ENCODE measurements at regions not wholly inside any gene's neighbourhood (a gene's known extent, or its start where the extent isn't known, plus 50 kb on each side); places are given as distances from the start of the nearest gene placed in this dataset.
"Not testable (repeated sequence)": the region's sequence is repeated elsewhere in the genome, so short reads cannot be mapped to it uniquely, and the experiment has no call there.

DNA sequence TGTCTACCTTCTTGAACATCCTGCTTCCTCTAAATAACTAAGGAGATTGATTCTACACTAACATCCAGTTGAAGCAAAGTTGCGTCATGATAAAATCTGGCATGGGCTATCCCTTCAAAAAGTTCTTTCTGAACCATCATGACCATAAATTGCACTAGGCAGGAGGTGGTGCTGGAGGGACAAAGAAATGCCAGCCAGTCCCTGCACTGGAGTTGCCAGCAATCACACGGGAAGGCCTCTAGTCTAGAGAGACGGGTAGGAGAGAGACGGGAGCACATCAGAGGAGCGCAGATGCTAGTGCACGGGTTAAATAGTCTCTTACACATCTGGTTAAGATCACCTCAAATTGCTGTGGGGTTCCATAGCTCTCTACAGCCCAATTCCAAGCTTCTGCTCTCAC is 111.2 kb upstream of the PLGLB2 start:
- H3K27me3 ChIP-seq (ENCODE audit: insufficient read depth, low read length); H3K36me3 Mint-ChIP-seq; CTCF ChIA-PET (ENCODE audit: partially characterized antibody); H3K9me3 Mint-ChIP-seq; H3K27ac Mint-ChIP-seq; POLR2A ChIA-PET (ENCODE audit: partially characterized antibody); H3K27ac ChIP-seq (ENCODE audit: low read depth, low read length); H3K27me3 Mint-ChIP-seq; H3K36me3 ChIP-seq (ENCODE audit: insufficient read depth, low read length); H3K4me1 ChIP-seq (ENCODE audit: insufficient read depth, low read length); intact Hi-C loops (cut with micrococcal nuclease); H3K9me3 ChIP-seq (ENCODE audit: control insufficient read depth in 1 of 2, low read length in 2 of 2); H3K4me1 Mint-ChIP-seq; H3K4me3 Mint-ChIP-seq; DNase-seq; H3K4me3 ChIP-seq (ENCODE audit: low read length in 2 of 2): not testable (repeated sequence)

GRCh38 chr2:87637249-87637990 is 110.5 kb upstream of the PLGLB2 start:
- H3K36me3 ChIP-seq (ENCODE audit: insufficient read depth, low read length); H3K27me3 Mint-ChIP-seq; H3K9me3 Mint-ChIP-seq; CTCF ChIA-PET (ENCODE audit: partially characterized antibody); DNase-seq; H3K27ac ChIP-seq (ENCODE audit: low read depth, low read length); H3K9me3 ChIP-seq (ENCODE audit: control insufficient read depth in 1 of 2, low read length in 2 of 2); H3K4me3 Mint-ChIP-seq; H3K4me1 Mint-ChIP-seq; H3K27me3 ChIP-seq (ENCODE audit: insufficient read depth, low read length); H3K36me3 Mint-ChIP-seq; intact Hi-C loops (cut with micrococcal nuclease); H3K27ac Mint-ChIP-seq; POLR2A ChIA-PET (ENCODE audit: partially characterized antibody); H3K4me3 ChIP-seq (ENCODE audit: low read length in 2 of 2); H3K4me1 ChIP-seq (ENCODE audit: insufficient read depth, low read length): not testable (repeated sequence)

- intact Hi-C loops (cut with micrococcal nuclease); H3K27me3 Mint-ChIP-seq: not testable (repeated sequence)
Measured at GRCh38 chr2:87638114-87638807, 109.6 kb upstream of the PLGLB2 start.

DNA sequence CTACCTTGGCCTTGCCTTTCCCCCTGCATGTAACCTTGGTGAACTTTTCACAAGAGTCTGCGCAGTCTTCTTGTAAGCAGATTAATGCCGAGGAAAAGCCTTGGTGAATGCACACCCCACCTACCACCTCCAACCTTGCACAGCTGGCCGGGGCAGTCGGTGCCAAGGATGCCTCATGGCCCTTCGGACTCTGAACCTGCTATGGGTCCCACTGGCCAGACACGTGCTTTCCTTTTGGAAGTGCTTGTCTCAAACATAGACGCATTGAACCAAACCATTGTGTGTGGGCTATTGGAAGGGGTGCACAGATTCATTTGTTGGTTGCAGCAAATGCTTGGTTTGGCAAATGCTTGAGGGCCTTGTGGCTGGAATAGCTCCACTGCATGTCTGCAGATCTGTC is 109.0 kb upstream of the PLGLB2 start:
- H3K36me3 Mint-ChIP-seq; intact Hi-C loops (cut with micrococcal nuclease); H3K9me3 ChIP-seq (ENCODE audit: control insufficient read depth in 1 of 2, low read length in 2 of 2); H3K4me1 Mint-ChIP-seq; H3K4me3 Mint-ChIP-seq; DNase-seq; POLR2A ChIA-PET (ENCODE audit: partially characterized antibody); H3K4me3 ChIP-seq (ENCODE audit: low read length in 2 of 2); H3K36me3 ChIP-seq (ENCODE audit: insufficient read depth, low read length); H3K9me3 Mint-ChIP-seq; H3K27me3 ChIP-seq (ENCODE audit: insufficient read depth, low read length); H3K27ac Mint-ChIP-seq; H3K27ac ChIP-seq (ENCODE audit: low read depth, low read length); CTCF ChIA-PET (ENCODE audit: partially characterized antibody); H3K27me3 Mint-ChIP-seq; H3K4me1 ChIP-seq (ENCODE audit: insufficient read depth, low read length): not testable (repeated sequence)

More at GRCh38 chr2:87638114-87638807, 109.6 kb upstream of the PLGLB2 start:
- H3K27ac ChIP-seq (ENCODE audit: low read depth, low read length); H3K9me3 ChIP-seq (ENCODE audit: control insufficient read depth in 1 of 2, low read length in 2 of 2); H3K4me3 Mint-ChIP-seq; H3K4me1 ChIP-seq (ENCODE audit: insufficient read depth, low read length); DNase-seq; H3K27me3 ChIP-seq (ENCODE audit: insufficient read depth, low read length); H3K36me3 ChIP-seq (ENCODE audit: insufficient read depth, low read length); CTCF ChIA-PET (ENCODE audit: partially characterized antibody); H3K4me1 Mint-ChIP-seq; H3K4me3 ChIP-seq (ENCODE audit: low read length in 2 of 2); H3K9me3 Mint-ChIP-seq; POLR2A ChIA-PET (ENCODE audit: partially characterized antibody); H3K36me3 Mint-ChIP-seq; H3K27ac Mint-ChIP-seq: not testable (repeated sequence)

GRCh38 chr2:87639801-87640440 is 108.0 kb upstream of the PLGLB2 start:
- H3K4me3 ChIP-seq (ENCODE audit: low read length in 2 of 2); H3K9me3 Mint-ChIP-seq; CTCF ChIA-PET (ENCODE audit: partially characterized antibody); H3K27ac Mint-ChIP-seq; H3K4me3 Mint-ChIP-seq; H3K27me3 ChIP-seq (ENCODE audit: insufficient read depth, low read length); H3K9me3 ChIP-seq (ENCODE audit: control insufficient read depth in 1 of 2, low read length in 2 of 2); POLR2A ChIA-PET (ENCODE audit: partially characterized antibody); DNase-seq; H3K36me3 ChIP-seq (ENCODE audit: insufficient read depth, low read length); H3K4me1 ChIP-seq (ENCODE audit: insufficient read depth, low read length); H3K27ac ChIP-seq (ENCODE audit: low read depth, low read length); H3K27me3 Mint-ChIP-seq; H3K36me3 Mint-ChIP-seq; H3K4me1 Mint-ChIP-seq; intact Hi-C loops (cut with micrococcal nuclease): not testable (repeated sequence)

DNA sequence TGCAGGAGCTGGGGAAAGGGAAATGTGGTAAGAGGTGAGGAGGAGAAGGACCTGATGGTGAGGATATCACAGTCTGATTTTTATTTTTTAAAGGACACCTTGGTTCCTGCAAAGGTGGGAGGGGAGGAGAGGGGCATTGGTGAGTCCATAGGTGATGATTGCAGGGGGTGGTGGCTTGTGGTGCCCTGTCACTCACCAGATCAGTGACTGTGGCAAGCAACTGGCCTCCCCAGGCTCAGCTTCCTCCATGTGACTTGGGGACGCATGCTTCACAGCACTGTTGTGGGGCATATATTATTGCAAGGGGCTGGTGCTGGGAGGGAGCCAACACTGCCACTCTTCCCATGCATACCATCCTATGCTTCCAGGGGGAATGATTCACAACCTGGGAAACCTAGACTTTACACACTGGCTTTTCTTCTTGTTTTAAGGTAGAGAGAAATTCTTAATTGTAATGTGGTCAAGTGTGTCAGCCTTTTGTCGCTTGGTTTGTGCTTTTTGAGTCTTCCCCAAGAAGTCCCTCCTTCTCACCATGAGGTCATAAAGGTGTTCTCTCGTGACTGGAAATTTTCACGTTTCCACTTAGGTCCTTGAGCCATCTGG is 106.8 kb upstream of the PLGLB2 start:
- H3K27ac ChIP-seq (ENCODE audit: low read depth, low read length); H3K4me1 Mint-ChIP-seq; H3K9me3 ChIP-seq (ENCODE audit: control insufficient read depth in 1 of 2, low read length in 2 of 2); CTCF ChIA-PET (ENCODE audit: partially characterized antibody); H3K4me3 Mint-ChIP-seq; H3K27ac Mint-ChIP-seq; POLR2A ChIA-PET (ENCODE audit: partially characterized antibody); H3K9me3 Mint-ChIP-seq; DNase-seq; H3K36me3 ChIP-seq (ENCODE audit: insufficient read depth, low read length); H3K36me3 Mint-ChIP-seq; H3K27me3 ChIP-seq (ENCODE audit: insufficient read depth, low read length); H3K4me3 ChIP-seq (ENCODE audit: low read length in 2 of 2); H3K27me3 Mint-ChIP-seq; H3K4me1 ChIP-seq (ENCODE audit: insufficient read depth, low read length); intact Hi-C loops (cut with micrococcal nuclease): not testable (repeated sequence)

DNA sequence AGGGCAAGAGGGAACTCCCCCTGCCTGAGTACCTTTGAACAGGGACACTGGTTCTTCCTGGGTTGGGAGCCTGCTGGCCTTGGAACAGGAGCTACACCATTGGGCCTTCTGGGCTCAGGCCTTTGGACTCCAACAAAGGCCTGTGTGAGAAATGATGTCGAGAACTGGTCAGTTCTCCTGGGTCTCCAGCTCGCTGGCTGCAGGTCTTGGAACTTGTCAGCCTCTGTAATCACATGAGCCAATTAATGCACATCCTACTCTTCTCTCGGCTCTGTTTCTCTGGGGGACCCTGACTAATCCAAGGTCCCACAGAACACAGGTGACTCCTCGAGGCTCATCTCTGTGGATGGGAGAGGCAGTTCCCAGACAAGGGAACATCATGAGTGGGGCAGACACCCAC is 104.7 kb upstream of the PLGLB2 start:
- CTCF ChIA-PET (ENCODE audit: partially characterized antibody); H3K4me3 ChIP-seq (ENCODE audit: low read length in 2 of 2); H3K27me3 ChIP-seq (ENCODE audit: insufficient read depth, low read length); DNase-seq; H3K4me1 Mint-ChIP-seq; H3K9me3 Mint-ChIP-seq; POLR2A ChIA-PET (ENCODE audit: partially characterized antibody); H3K27me3 Mint-ChIP-seq; H3K27ac Mint-ChIP-seq; H3K4me3 Mint-ChIP-seq; H3K27ac ChIP-seq (ENCODE audit: low read depth, low read length); intact Hi-C loops (cut with micrococcal nuclease); H3K36me3 ChIP-seq (ENCODE audit: insufficient read depth, low read length); H3K36me3 Mint-ChIP-seq; H3K4me1 ChIP-seq (ENCODE audit: insufficient read depth, low read length); H3K9me3 ChIP-seq (ENCODE audit: control insufficient read depth in 1 of 2, low read length in 2 of 2): not testable (repeated sequence)
